Kidney capillary endothelial cell (primary cell): ENCODE measurements at regions not wholly inside any gene's neighbourhood (a gene's known extent, or its start where the extent isn't known, plus 50 kb on each side); places are given as distances from the start of the nearest gene placed in this dataset.
A peak's percentile ranks its signal among the peaks of the same experiment; 100 is the strongest.

ENCODE experiments used
- DNase-seq: peaks from one replicate; pipeline ENCODE4 v3.0.0-alpha.2; 2018; ENCODE audit warnings: low spot score

- DNase-seq = no peak
Observed at GRCh38 chr10:28060031-28060607, 61.2 kb upstream of the ODAD2 start.

GRCh38 chr10:28058746-28059145, 59.9 kb upstream of the ODAD2 start:
- no peak for DNase-seq

DNA sequence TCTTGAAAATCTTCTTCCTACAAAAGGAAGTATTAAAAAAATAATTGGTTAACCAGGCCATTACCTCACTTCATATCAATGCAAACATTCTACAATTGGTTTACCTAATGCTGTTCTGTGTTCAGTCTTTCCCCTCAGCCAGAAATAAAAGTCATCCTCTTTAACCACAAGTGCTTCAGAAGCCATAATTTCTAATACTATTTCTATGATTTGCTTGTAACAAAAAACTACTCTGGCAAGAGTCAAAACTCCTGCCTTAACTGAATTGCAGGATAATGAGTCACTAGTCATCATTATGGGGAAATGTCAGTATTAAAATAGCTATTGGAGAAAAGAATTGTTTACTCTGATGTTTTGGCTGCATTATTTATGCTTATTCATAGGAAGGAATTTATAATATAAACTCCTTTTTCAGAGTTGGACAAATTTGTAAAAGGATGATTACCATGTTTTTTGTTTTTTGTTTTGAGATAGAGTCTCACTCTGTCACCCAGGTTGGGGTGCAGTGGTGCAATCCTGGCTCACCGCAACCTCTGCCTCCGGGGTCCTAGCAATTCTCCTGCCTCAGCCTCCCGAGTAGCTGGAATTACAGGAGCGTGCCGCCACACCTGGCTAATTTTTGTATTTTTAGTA, 55.5 kb upstream of the ODAD2 start:
- DNase-seq = peak; percentile 32

DNA sequence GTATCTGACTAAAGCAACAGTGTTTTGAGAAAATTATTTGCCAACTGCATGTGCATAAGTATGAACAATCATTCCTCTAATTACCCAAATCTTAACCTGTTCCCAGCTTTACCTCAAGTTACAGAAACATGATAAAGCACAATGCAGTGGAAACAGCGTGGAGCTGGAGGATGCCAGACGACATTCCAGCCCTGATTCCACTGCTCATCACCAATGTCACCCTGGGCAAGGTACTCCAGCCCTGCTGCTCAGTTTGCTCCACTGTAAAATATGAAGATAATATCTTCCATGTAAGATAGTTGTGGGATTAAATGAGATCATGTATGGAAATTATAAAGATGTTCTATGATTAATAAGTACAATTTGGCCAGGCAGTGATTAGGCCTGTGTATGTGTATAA, 50.4 kb upstream of the ODAD2 start:
- DNase-seq = no peak
